SK-N-SH (cell line): ENCODE measurements at regions not wholly inside any gene's neighbourhood (a gene's known extent, or its start where the extent isn't known, plus 50 kb on each side); places are given as distances from the start of the nearest gene placed in this dataset.

Source experiments
- CHD2 ChIP-seq: fragments of 150-350 bp; IDR thresholded peaks from 2 replicates; pipeline ENCODE4 v1.6.1; 2018; ENCODE audit warnings: low read length; ENCODE audit not compliant: partially characterized antibody
- CTCF ChIP-seq: fragments of 200-600 bp; sonication (generic); IDR thresholded peaks from 2 replicates; pipeline ENCODE4 v1.6.1; 2017; ENCODE audit warnings: antibody characterized with exemption, mild to moderate bottlenecking, moderate library complexity
- EZH2phosphoT487 ChIP-seq: fragments of 200-600 bp; sonication (generic); IDR thresholded peaks from 2 replicates; pipeline ENCODE4 v1.6.1; 2017; ENCODE audit warnings: low read depth, mixed run types, mild to moderate bottlenecking, antibody characterized with exemption, moderate library complexity, borderline replicate concordance
- FOXM1 ChIP-seq: IDR thresholded peaks from 2 replicates; pipeline ENCODE4 v1.4.0; 2012; ENCODE audit warnings: low read depth, mild to moderate bottlenecking
- GABPA ChIP-seq: IDR thresholded peaks from 2 replicates; pipeline ENCODE4 v1.4.0; 2012; ENCODE audit warnings: low read depth, mild to moderate bottlenecking
- MAX ChIP-seq: IDR thresholded peaks from 2 replicates; pipeline ENCODE4 v1.4.0; 2012; ENCODE audit warnings: low read depth
- NFIC ChIP-seq: IDR thresholded peaks from 2 replicates; pipeline ENCODE4 v1.4.0; 2012; ENCODE audit warnings: borderline replicate concordance
- POLR2AphosphoS5 ChIP-seq: IDR thresholded peaks from 2 replicates; pipeline ENCODE4 v1.6.1; 2012; ENCODE audit warnings: low read depth, low read length
- RAD21 ChIP-seq: IDR thresholded peaks from 2 replicates; pipeline ENCODE4 v1.6.1; 2012; ENCODE audit warnings: mild to moderate bottlenecking, low read length
- REST ChIP-seq: IDR thresholded peaks from 2 replicates; pipeline ENCODE4 v1.6.1; 2012; ENCODE audit warnings: mild to moderate bottlenecking, low read depth, low read length, moderate library complexity
- SIN3A ChIP-seq: IDR thresholded peaks from 2 replicates; pipeline ENCODE4 v1.6.1; 2012; ENCODE audit warnings: low read depth, mild to moderate bottlenecking, low read length, moderate library complexity, borderline replicate concordance
- SMC3 ChIP-seq: IDR thresholded peaks from 2 replicates; pipeline ENCODE4 v1.6.1; 2012; ENCODE audit warnings: low read depth, low read length, improper control_type of control experiment
- YY1 ChIP-seq: IDR thresholded peaks from 2 replicates; pipeline ENCODE4 v1.4.0; 2012; ENCODE audit warnings: low read depth, mild to moderate bottlenecking
- TF ChIP-seq, protein P1 (sequence below): fragments of 150-350 bp; IDR thresholded peaks from 2 replicates; pipeline ENCODE4 v1.6.1; 2017; ENCODE audit warnings: antibody characterized with exemption, low read length, low read depth, borderline replicate concordance

GRCh38 chr4:156538651-156539257, 432.8 kb downstream of the PDGFC start:
- TF ChIP-seq, protein P1, sequence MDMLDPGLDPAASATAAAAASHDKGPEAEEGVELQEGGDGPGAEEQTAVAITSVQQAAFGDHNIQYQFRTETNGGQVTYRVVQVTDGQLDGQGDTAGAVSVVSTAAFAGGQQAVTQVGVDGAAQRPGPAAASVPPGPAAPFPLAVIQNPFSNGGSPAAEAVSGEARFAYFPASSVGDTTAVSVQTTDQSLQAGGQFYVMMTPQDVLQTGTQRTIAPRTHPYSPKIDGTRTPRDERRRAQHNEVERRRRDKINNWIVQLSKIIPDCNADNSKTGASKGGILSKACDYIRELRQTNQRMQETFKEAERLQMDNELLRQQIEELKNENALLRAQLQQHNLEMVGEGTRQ: no peak
- no peak for TF ChIP-seq CTCF
- TF ChIP-seq REST: no peak
- no peak for TF ChIP-seq FOXM1
- no peak for TF ChIP-seq MAX
- no peak for TF ChIP-seq YY1
- no peak for TF ChIP-seq GABPA
- TF ChIP-seq RAD21: no peak
- no peak for TF ChIP-seq POLR2AphosphoS5
- no peak for TF ChIP-seq NFIC
- no peak for TF ChIP-seq EZH2phosphoT487
- no peak for TF ChIP-seq SMC3
- no peak for TF ChIP-seq CHD2
- TF ChIP-seq SIN3A: no peak
